Hepatocyte (in vitro differentiated cells): ENCODE measurements at regions not wholly inside any gene's neighbourhood (a gene's known extent, or its start where the extent isn't known, plus 50 kb on each side); places are given as distances from the start of the nearest gene placed in this dataset.

ENCODE experiments used
- DNase-seq: peaks from one replicate; pipeline ENCODE4 v3.0.0-alpha.2; 2016; ENCODE audit warnings: low spot score
- H2AFZ ChIP-seq: fragments of 200-600 bp; sonication (generic); 2 replicates; pipeline ENCODE4 v1.6.0; 2016; ENCODE audit warnings: antibody characterized with exemption, mild to moderate bottlenecking
- H3K27ac ChIP-seq: fragments of 200-600 bp; sonication (generic); 2 replicates; pipeline ENCODE4 v1.5.1; 2016; ENCODE audit warnings: mild to moderate bottlenecking
- H3K27me3 ChIP-seq: fragments of 200-600 bp; sonication (generic); 2 replicates; pipeline ENCODE4 v1.6.1; 2016
- H3K36me3 ChIP-seq: fragments of 200-600 bp; sonication (generic); replicated peaks from 2 replicates; pipeline ENCODE4 v1.5.1; 2016; ENCODE audit warnings: low read depth; ENCODE audit not compliant: insufficient read depth
- H3K4me1 ChIP-seq: fragments of 200-600 bp; sonication (generic); 2 replicates; pipeline ENCODE4 v1.5.1; 2016; ENCODE audit warnings: mild to moderate bottlenecking, moderate library complexity; ENCODE audit not compliant: insufficient read depth
- H3K4me2 ChIP-seq: fragments of 200-600 bp; sonication (generic); 2 replicates; pipeline ENCODE4 v1.6.0; 2016
- H3K4me3 ChIP-seq: fragments of 200-600 bp; sonication (generic); 2 replicates; pipeline ENCODE4 v1.5.1; 2016; ENCODE audit warnings: mild to moderate bottlenecking
- H3K79me2 ChIP-seq: fragments of 200-600 bp; sonication (generic); 2 replicates; pipeline ENCODE4 v1.6.0; 2017; ENCODE audit warnings: mild to moderate bottlenecking
- H3K9me2 ChIP-seq: fragments of 200-600 bp; sonication (generic); replicated peaks from 2 replicates; pipeline ENCODE4 v1.6.0; 2017; ENCODE audit warnings: mild to moderate bottlenecking; ENCODE audit not compliant: insufficient read depth
- H3K9me3 ChIP-seq: fragments of 200-600 bp; sonication (generic); 2 replicates; pipeline ENCODE4 v1.5.1; 2016; ENCODE audit warnings: low read depth, mild to moderate bottlenecking
- H4K20me1 ChIP-seq: fragments of 200-600 bp; sonication (generic); 2 replicates; pipeline ENCODE4 v1.6.0; 2016; ENCODE audit warnings: mild to moderate bottlenecking; ENCODE audit not compliant: insufficient read depth, poor library complexity, severe bottlenecking
- EZH2 ChIP-seq: fragments of 200-600 bp; sonication (generic); IDR thresholded peaks from 2 replicates; pipeline ENCODE4 v1.6.1; 2016; ENCODE audit warnings: antibody characterized with exemption, mild to moderate bottlenecking, borderline replicate concordance
- EZH2phosphoT487 ChIP-seq: fragments of 200-600 bp; sonication (generic); IDR thresholded peaks from one replicate; pipeline ENCODE4 v1.6.1; 2018; ENCODE audit warnings: antibody characterized with exemption, mild to moderate bottlenecking, low read depth, moderate library complexity; ENCODE audit not compliant: unreplicated experiment, severe bottlenecking
- WGBS: methylation state at CpG from one replicate; pipeline ENCODE4 v1.1.6; 2016; ENCODE audit warnings: low lambda C conversion rate; ENCODE audit errors: missing lambda C conversion rate; 5-methylcytosine and 5-hydroxymethylcytosine counted together
- TF ChIP-seq, protein P1 (sequence below): fragments of 200-600 bp; sonication (generic); IDR thresholded peaks from 2 replicates; pipeline ENCODE4 v1.5.1; 2016; ENCODE audit warnings: antibody characterized with exemption, mild to moderate bottlenecking; ENCODE audit not compliant: poor library complexity

DNA sequence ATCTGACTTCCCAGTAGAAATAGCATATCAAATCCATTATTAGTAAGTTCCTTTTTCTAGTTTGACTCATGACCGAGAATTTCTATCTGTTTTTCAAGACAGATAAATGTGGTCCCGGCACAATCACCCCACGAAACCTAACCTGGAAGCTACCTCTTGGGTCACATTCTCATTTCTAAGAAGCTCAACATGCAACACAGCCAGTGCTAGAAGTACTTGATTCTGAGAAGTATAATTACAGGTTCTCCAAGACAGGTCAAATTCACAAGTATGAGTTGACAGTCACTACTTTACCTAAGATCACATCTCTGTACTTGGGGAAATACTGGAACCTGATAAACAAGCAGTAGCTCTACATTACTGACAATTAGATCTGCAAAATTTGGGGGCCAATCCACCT lies 54.0 kb upstream of the PLAC1 start:
- H3K27ac ChIP-seq: no peak overlapping the region
- H3K79me2 ChIP-seq: no peaks in the 10 kb centered on the region
- WGBS: 77% methylated on average over 3 of the region's 3 CpGs
- no peak overlapping the region for H2AFZ ChIP-seq
- H3K9me2 ChIP-seq: no peaks in the 10 kb centered on the region
- H3K36me3 ChIP-seq: no peaks in the 10 kb centered on the region
- no peaks in the 10 kb centered on the region for H3K9me3 ChIP-seq
- H3K27me3 ChIP-seq: no peaks in the 10 kb centered on the region
- H3K4me2 ChIP-seq: no peak overlapping the region
- TF ChIP-seq EZH2phosphoT487 (no peak), EZH2 (no peak)
- TF ChIP-seq, protein P1, sequence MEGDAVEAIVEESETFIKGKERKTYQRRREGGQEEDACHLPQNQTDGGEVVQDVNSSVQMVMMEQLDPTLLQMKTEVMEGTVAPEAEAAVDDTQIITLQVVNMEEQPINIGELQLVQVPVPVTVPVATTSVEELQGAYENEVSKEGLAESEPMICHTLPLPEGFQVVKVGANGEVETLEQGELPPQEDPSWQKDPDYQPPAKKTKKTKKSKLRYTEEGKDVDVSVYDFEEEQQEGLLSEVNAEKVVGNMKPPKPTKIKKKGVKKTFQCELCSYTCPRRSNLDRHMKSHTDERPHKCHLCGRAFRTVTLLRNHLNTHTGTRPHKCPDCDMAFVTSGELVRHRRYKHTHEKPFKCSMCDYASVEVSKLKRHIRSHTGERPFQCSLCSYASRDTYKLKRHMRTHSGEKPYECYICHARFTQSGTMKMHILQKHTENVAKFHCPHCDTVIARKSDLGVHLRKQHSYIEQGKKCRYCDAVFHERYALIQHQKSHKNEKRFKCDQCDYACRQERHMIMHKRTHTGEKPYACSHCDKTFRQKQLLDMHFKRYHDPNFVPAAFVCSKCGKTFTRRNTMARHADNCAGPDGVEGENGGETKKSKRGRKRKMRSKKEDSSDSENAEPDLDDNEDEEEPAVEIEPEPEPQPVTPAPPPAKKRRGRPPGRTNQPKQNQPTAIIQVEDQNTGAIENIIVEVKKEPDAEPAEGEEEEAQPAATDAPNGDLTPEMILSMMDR: no peak
- no peak overlapping the region for H3K4me3 ChIP-seq
- H4K20me1 ChIP-seq: no peaks in the 10 kb centered on the region
- no peaks in the 10 kb centered on the region for H3K4me1 ChIP-seq
- DNase-seq: no peak

- Histone ChIP-seq H3K4me3 (no peak overlapping the region), H2AFZ (no peak overlapping the region), H4K20me1 (no peaks in the 10 kb centered on the region), H3K9me2 (no peaks in the 10 kb centered on the region), H3K27me3 (no peaks in the 10 kb centered on the region), H3K36me3 (no peaks in the 10 kb centered on the region), H3K9me3 (no peaks in the 10 kb centered on the region), H3K27ac (no peak overlapping the region), H3K4me1 (no peaks in the 10 kb centered on the region), H3K4me2 (no peak overlapping the region), H3K79me2 (no peaks in the 10 kb centered on the region)
- TF ChIP-seq, protein P1: no peak
- no peak for TF ChIP-seq EZH2phosphoT487
- TF ChIP-seq EZH2: no peak
- no peak for DNase-seq
- WGBS: 39% methylated on average over 3 of the region's 3 CpGs
Measured at GRCh38 chrX:134711135-134711921, 53.1 kb upstream of the PLAC1 start.
